ELR (cell line): ENCODE measurements at regions not wholly inside any gene's neighbourhood (a gene's known extent, or its start where the extent isn't known, plus 50 kb on each side); places are given as distances from the start of the nearest gene placed in this dataset.
"Not testable (repeated sequence)": the region's sequence is repeated elsewhere in the genome, so short reads cannot be mapped to it uniquely, and the experiment has no call there.

Experiments
- DNase-seq: peaks from one replicate; pipeline ENCODE4 v3.0.0-alpha.2; 2015; ENCODE audit warnings: low read depth

DNA sequence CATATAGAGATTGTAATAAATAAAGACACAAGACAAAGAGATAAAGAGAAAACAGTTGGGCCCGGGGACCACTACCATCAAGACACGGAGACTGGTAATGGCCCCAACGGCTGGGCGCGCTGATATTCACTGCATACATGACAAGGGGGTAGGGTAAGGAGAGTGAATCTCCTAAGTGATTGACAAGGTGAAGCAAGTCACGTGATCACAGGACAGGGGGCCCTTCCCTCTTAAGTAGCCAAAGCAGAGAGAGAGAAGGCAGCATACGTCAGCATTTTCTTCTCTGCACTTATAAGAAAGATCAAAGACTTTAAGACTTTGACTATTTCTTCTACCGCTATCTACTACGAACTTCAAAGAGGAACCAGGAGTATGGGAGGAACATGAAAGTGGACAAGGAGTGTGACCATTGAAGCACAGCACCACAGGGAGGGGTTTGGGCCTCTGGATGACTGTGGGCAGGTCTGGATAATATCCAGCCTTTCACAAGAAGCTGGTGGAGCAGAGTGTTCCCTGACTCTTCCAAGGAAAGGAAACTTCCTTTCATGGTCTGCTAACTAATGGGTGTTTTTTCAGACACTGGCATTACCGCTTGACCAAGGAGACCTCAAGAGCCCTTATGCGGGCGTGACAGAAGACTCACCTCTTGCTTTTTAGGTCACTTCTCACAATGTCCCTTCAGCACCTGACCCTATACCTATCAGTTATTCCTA is 75.6 kb downstream of the MRPL39 start:
- DNase-seq = not testable (repeated sequence)

DNA sequence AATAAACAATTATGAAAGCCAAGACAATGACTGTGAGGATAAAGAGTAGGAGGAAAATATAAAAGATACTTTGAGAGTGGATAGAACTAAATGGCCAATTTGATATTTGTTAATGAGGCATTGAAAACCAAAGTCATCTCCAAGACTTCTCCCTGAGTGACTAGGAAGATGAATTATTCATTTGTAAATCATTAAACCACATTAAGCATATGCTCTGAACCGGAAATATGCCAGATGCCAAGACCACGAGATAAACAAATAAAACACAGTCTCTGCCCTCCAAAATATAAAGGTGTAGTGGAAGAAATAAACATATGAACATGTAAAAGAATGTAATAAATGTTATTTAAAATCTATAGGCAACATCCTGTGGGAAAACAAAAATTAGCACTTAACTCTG is 78.8 kb downstream of the MRPL39 start:
- peak; percentile 7 for DNase-seq

DNA sequence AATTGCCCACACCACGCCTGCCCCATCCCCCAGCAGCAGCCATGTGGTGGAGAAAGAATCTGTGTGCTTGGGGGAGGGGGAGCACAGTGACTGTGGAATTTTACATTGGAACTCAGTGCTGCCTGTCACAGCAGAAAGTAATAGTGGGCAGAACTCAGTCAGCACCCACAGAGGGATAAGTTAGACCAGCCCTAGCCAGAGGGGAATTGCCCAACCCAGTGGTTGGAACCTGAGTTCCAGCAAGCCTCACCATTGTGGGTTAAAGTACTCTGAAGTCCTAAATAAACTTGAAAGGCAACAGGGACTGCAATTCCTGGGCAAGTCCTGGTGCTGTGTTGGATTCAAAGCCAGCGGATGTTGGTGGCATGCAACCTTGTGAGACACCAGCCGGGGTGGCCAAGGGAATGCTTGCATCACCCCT is 88.8 kb downstream of the MRPL39 start:
- no peak for DNase-seq

DNA sequence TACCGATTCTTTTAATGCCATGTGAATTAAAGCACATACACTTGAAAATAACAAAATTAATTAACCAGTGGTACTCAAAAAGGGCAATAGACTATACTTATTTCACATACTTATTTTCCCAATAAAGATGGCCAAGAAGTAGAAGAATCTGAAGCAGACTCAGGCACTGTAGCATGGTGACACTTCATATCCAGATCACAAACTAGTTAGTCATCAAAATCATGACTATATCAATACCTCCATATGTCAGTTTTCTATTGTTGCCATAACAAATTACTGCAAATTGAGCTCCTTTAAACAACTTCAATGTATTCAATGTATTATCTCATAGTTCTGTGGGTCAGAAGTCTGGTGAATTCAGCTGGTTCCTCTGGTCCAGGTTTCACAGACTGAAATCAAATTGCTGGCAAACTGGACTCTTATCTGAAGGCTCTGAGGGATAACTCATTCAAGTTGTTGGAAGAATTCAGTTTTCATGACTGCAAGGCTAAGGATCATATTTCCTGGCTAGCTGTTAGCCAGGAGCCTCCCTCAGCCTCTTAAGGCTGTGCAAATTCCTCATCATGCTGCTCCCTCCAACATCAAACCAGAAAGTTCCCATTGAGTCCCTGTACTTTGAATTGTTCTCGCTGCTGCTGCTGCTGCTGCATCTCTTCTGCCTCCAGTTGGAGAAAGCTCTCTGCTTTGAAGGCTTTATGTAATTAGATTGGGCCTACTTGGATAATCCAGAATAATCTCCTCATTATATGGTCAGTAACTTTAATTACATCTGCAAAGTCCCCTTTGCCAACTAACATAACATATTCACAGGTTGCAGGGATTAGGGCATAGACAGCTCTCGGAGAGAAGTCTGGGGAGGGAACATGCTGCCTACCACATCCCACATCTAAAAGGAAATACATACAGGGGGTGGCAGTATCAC is 91.5 kb downstream of the MRPL39 start:
- peak; percentile 24 for DNase-seq

DNA sequence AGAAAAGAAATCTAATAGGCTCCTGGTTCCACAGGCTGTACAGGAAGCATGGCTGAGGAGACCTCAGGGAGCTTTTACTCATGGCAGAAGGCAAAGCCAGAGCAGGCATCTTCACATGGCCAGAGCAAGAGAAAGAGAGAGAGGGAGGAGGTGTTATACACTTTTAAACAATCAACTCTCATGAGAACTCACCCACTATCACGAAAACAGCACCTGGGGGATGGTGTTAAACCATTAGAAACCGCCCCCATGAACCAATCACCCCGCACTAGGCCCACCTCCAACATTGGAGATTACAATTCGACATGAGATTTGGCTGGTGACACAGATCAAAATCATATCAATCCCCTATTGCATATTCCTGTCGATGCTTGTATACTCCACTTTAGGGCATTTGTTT is 93.5 kb downstream of the MRPL39 start:
- DNase-seq = no peak

DNA sequence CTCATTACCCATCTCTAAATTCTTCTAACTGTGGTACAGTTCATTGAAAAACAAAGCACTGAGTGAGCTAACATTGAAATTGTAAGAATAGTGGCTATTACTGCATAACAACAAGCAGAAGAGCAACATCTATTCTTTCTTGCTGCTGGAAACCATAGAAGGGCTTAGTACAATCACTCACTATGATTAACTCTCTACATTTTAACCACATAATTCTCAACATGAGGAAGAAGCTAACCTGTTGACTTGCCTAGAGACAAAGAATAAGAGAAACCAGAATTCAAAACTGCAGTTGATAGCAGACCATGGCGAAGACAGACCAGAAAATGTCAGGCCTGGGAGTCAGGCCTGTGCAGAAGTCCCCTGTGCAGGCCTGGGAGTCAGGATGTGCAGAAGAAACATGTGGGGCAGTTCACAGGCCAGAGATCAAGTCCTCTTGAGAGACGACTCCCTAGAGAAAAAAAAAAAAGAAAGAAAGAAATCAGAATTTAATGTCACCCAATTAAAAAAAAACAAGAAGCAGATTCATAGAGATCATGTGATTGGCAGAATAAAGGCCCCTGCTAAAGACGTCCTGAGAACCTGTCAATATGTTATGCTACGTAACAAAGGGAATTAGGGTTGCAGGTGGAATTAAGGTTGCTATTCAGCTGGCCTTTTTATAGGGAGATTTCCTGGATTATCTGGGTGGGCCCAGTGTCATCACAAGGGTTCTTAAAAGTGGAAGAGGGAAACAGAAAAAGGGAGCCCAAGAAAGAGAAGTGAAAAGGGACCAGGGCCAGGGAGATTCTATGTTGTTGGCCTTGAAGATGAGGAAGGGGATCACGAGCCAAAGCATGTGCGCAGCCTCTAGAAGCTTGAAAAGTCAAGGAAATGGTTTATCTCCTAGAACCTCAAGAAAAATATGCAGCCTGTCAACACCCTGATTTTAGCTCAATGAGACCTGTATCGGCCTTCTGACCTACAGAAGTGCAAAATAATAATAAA is 94.9 kb downstream of the MRPL39 start:
- no peak for DNase-seq

DNA sequence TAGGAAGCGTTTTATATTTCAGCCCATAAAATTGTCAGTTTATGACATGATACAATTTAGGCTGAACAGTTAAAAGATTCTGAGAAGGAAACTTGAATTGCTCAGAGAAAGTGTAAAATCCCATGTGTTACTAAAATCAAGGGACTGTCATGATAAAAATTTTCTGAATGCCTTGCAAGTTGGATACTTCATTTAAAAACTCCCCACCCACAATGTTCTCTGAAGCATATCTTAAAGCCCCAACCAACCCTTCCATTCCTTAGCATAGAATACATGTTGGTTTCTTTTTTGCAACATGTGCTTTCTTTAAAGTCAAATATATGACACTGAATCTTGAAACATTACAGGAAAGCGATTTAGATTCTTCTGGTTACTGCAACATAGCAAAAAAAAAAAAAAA is 97.4 kb downstream of the MRPL39 start:
- DNase-seq = no peak

DNA sequence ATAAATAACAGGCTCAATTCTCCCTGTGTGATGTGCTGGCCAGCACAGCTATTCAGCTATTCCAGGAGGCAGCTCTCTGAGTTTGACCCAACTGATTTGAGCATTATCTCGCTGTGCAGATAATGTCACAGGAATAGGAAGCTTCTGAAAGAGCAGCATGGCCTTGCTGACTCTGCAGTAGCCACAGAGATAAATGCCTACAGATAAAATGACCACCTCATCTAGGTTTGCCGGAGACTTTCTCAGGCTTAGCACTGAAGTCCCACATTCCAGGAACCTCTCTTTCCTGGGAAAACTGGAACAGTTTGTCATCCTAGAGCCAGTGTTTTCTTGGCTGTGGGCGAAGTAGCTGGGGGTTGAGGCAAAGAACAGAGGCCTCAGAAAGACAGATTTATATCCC is 98.9 kb downstream of the MRPL39 start:
- no peak for DNase-seq

DNA sequence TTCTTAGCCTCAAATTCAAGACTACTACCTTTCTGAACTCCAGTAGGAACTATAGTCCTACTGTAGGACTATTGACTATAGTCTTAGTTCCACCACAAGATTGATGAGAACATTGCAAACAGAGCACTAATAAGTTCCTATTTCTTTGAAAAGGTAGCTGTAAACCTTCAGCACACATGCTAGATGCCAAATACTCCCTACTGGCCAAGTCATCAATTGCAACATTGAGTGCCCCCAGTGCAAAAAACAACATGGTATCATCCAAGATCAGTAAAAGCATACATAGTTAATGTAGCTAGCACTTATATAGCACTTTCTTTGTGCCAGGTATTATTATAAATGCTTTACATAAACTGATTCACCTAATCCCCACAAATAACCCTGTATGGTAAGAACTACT is 99.8 kb downstream of the MRPL39 start:
- DNase-seq = peak; percentile 44

DNA sequence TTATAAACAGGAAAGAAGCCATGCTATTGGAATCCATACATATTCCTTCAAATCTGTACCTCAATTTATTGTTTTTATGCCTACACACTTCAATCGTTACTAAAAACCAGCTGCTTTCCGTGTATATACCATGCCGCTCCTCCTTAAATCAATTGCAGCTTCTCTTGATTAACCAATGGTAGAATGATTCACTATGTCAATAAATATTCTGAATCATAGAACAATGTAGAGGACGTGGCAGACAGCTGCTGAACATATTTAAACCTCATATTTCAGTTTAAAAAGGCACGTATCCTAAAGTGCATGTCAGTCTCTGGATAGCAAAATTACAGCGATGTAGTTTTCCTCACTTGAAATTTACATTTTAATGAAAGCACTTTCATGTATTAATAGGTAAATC is 100.4 kb downstream of the MRPL39 start:
- DNase-seq = peak; percentile 73

DNA sequence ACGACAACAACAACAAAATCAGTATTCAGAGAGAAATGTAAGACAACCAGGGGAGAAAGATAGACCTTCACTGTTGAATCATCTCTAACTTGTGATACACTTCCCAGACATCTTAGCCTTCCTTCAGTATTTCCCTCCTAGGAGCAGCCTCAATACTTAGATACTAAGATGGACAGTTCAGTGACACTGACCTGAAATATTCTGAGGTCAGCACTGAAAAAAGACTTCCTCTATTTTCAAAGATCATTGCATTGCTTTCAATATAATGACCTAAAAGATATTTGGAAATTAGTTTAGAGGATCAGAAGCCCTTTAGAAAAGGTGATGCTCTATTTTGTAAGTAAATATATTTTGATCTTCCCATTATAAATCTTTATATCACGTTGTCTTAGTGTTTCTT is 101.0 kb downstream of the MRPL39 start:
- DNase-seq = peak; percentile 17

DNA sequence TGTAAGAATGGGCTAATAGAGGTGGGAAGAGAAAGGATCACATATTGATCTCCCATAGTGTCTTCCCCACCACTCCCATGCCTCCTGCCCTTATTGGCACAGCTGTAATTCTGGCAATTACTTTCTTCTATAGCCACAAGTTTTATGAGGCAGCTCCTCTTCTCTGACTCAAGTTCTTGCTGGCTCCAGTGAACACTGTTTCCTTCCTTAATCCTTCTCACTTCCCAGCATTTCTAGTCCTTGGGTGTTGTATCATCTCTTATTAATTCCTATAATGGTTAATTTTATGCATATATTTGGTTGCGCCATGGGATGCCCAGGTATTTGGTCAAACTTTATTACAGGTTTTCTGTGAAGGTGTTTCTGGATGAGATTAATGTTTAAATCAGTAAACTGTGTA is 103.3 kb downstream of the MRPL39 start:
- no peak for DNase-seq

DNA sequence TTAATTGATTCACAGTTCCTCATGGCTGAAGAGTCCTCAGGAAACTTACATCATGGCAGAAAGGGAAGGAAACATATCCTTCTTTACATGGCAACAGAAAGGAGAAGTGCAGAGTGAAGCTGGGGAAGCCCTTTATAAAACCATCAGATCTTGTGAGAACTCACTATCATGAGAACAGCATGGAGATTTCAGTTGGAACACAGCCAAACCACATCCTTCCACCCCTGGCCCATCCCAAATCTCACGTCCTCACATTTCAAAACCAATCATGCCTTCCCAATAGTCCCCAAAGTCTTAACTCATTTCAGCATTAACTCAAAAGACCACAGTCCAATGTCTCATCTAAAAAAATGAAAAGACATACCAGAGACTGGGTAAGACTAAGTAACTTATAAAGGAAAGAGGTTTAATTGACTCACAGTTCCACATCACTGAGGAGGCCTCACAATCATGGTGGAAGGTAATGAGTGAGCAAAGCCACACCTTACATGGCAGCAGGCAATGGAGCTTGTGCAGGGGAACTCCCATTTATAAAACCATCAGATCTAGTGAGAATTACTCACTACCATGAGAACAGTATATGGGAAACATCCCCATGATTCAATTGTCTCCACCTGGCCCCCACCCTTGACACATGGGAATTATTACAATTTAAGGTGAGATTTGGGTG is 105.2 kb downstream of the MRPL39 start:
- no peak for DNase-seq

DNA sequence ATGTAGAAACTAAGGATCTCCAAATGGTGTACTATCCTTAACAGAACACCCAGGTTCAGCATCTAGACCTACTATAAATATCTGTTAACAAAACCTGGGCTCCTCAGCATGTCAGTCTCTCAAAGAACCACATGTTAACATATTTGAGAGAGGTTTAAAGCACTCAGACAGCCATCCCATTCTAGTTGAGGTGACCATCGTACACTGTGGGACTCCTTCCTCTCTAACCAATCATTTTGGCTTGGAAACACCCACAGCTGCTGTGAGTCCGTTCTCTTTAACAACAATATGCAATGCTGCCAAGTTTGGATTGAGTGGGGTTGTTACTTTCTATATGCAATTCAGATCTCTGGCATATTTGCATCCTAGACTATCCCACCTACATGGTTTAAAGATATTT is 105.8 kb downstream of the MRPL39 start:
- no peak for DNase-seq

DNA sequence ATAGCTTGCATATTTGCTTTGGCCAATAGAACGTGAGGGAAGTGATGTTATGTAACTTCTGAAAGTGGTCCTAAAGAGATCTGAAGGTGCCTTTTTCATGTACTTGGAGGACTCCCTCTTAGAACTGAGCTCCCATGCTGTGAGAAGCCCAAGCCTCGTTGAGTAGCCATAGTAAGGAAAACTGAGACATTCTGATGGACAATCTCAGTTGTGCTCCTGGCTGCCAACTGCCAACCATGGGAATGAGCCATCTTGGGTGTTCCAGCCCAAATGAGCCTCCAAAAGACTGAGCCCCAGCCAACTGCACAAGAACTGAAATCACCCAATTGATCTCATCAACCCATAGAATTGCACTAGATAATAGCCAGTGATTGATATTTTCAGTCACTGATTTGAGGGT is 106.7 kb downstream of the MRPL39 start:
- no peak for DNase-seq

DNA sequence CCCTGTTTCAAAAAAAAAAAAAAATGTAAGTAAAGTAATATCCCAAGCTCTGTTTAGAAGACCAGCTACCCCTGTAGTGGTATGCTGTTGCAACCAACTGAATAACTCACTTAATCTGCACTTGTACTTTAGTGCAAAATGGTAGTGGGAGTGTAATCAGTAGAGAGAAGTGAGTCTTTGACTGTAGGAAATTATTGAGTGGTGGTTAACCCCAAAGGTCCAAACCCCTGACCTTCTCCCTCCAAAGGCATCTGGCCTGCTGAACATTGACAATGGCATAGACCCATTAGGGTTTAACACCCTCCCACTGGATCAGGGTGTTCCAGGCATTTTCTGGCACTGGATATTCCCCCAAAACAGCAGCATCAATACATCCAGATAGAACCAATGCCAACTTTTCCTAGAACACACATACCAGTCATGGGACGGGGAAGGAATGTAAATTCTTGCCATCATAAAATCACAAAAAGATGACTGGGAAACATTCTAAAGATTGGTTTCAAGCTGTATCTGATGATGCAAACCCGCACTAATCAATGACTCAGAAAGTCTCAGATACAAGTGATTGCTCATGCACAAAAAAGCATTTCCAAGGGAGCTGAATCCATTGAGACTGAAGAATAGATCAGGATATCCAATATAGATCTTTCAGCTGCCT is 110.3 kb downstream of the MRPL39 start:
- peak; percentile 78 for DNase-seq

DNA sequence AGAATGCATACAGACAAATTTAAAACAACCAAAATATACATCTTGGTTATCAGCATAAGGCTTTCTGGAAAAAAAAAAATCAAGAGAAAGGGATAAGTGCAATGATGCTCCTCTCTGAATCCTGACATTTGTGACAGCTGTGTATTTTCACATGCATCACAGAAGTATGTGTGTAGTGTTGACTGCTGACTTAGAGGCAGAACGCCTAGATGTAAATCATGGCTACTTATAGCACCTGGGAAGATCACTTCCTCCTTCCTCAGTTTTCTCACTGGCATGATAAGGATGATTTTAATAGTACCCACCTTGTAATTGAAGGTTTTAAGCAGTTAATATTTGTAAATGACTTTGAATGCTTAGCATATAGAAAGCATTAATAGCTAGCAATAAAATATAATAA is 112.5 kb downstream of the MRPL39 start:
- no peak for DNase-seq

DNA sequence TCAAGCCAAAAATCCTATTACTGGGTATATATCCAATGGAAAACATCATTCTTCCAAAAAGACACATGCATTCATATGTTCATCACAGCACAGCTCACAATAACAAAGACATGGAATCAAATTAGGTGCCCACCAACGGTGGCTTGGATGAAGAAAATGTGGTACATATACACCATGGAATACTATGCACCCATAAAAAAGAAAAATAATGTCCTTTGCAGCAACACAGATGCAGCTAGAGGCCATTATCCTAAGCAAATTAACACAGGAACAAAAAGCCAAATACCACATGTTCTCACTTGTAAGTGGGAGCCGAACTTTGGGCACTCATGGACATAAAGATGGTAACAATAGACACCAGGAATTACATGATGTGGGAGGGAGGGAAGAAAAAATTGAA is 113.6 kb downstream of the MRPL39 start:
- no peak for DNase-seq

DNA sequence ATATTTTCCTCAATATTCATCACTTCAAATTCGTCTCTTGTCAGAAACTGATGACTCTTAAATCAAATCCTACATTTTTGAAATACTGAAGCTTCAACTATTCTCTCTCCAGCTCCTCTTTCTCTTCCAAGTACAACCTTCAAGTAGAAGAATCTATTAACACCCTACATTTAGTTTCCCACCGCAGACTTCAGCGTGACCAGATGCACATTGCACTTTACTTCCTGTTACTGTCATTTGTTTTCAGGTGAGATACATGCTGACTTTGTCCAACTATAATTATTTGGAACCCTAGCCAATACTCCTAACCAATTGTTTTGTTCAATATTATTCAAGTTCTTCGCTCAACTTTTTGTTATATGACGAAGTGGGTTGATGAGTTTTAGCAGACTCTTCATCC is 116.0 kb downstream of the MRPL39 start:
- DNase-seq = no peak

DNA sequence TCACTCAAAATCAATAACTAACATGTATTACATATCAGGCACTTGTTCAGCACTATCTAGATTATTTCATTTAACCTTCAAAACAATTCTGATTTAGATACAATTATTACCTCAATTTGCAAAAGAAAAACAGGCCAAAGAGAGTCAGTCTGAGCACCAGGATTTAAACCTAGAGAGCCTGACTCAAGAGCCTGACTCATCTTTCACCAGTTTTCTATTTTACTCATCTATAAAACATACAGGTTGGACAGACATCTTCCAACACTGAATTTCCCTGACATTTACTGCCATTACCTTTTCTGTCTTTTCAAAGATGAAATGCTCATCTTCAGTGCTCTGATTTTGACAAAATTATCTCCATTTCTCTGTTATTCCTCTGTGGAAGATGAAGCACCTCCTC is 116.5 kb downstream of the MRPL39 start:
- peak; percentile 47 for DNase-seq

DNA sequence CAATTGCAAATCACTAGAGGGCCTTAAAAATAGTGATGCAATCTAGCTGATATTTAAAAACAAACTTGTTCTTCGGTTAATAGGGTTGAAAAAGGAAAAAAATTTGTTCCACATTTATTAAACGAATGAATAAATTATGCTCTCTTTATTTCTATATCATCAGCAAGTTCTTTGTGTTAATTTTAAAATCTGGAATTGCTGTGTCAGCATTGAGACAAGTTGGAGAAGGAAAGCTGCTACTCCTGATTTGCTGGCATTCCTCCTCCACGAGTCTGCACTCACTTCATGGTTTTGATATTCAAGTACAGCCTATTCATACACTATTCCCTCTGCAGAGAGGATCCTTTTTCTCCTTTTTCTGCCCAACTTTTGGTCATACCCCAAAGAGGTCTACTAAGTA is 117.6 kb downstream of the MRPL39 start:
- no peak for DNase-seq
